Hematopoietic multipotent progenitor cell treated with erythropoietin and hydrocortisone succinate and interleukin-3 and kit ligand, for 17 days (in vitro differentiated cells): ENCODE measurements at regions not wholly inside any gene's neighbourhood (a gene's known extent, or its start where the extent isn't known, plus 50 kb on each side); places are given as distances from the start of the nearest gene placed in this dataset.
"Not testable (repeated sequence)": the region's sequence is repeated elsewhere in the genome, so short reads cannot be mapped to it uniquely, and the experiment has no call there.

Experiments used
- DNase-seq: peaks from one replicate; pipeline ENCODE4 v3.0.0-alpha.2; 2015; ENCODE audit warnings: low spot score

DNA sequence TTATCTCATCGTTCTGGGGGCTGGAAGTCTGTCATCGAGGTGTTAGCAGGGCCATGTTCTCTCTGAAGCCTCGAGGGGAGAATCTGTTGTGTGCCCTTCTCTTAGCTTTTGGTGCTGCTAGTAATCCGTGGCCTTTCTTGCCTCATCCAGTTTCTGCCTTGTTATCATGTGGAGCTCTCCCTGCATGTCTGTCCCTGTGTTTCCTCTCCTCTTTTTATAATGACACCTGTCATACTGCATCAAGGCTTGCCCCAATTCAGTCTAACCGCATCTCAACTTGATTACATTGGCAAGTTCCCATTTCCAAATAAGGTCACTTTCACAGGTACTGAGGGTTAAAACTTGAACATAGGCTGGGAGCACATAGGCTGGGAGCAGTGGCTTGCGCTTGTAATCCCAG is 82.6 kb upstream of the CNIH3 start:
- no peak for DNase-seq

- no peak for DNase-seq
Observed at GRCh38 chr1:224534731-224535130, 81.4 kb upstream of the CNIH3 start.

GRCh38 chr1:224535641-224536040 is 80.5 kb upstream of the CNIH3 start:
- DNase-seq = no peak

GRCh38 chr1:224539971-224540370 is 76.1 kb upstream of the CNIH3 start:
- DNase-seq = no peak

GRCh38 chr1:224540535-224540934 is 75.6 kb upstream of the CNIH3 start:
- DNase-seq = no peak

GRCh38 chr1:224541072-224541790 is 74.9 kb upstream of the CNIH3 start:
- DNase-seq = no peak

DNA sequence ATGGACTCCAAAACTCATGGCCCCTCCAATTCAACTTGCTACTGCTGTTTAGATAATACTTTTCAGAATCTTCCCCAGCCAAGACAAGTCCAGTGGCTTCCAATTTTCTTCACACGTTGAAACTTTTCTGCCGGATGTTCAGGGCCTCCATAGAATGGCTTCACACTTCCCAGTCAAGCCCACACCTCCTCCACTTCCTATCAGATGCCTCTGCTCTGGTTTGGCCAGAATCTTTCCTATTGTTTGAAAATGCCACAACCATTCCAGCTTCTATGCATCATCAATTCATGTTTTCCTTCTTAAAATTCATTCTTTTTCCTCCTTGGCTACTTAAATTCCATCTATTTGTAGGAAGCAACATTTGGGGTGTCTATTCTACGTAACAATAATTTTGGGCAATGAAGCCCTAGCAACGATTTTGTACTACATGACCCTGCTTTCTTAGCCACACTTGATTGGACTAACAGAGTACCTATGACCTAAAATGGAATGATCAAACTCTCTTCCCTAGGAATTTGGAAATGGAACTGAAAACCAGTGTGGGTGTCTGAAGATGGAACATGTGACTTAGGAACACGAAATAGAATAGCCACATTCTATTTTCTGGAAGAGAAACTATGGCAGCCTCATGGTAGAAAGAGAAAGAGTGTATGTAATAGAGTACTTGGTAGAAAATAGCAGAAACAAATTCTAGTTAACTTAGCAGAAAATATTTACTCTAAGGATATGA is 74.1 kb upstream of the CNIH3 start:
- no peak for DNase-seq

GRCh38 chr1:224542783-224543440 is 73.2 kb upstream of the CNIH3 start:
- no peak for DNase-seq

- DNase-seq = no peak
Observed at GRCh38 chr1:224543453-224543852, 72.7 kb upstream of the CNIH3 start.

DNA sequence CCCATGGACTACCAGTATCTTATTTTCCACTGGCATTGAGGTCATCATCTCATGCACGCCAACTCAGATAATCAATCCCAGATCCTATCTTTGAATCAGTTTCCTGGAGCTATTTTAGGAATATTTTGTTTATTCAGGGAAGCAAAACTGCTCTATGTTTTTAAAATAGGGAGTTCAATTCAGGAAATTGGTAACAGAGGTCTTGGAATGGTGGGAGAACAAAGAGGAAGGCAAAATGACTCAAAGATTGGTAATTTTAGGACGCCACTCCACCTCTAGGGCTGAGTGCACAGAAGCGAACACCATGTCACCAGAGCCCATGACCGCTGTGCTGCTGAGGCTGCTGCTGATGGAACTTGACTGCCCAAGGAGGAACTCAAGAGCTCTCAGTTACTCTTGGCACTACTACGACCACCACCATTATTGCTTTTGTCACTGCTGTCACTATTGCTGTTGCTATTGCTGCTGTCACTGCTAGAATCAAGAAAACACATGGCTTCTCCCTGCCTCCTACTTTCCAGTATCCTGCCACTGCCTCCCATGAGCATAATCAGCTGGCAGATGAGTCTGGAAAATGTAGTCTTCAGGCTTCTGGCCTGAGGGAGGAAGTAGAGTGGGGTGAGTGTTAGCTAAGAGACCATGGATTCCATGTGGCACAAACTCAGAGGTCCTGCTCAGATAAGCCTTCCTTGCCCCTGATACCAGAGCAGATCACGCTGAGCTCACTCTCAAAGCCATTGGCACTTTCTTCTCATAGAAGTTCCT is 71.6 kb upstream of the CNIH3 start:
- no peak for DNase-seq

GRCh38 chr1:224545571-224545970 is 70.5 kb upstream of the CNIH3 start:
- DNase-seq = no peak

- DNase-seq = no peak
Observed at GRCh38 chr1:224548676-224549075, 67.4 kb upstream of the CNIH3 start.

DNA sequence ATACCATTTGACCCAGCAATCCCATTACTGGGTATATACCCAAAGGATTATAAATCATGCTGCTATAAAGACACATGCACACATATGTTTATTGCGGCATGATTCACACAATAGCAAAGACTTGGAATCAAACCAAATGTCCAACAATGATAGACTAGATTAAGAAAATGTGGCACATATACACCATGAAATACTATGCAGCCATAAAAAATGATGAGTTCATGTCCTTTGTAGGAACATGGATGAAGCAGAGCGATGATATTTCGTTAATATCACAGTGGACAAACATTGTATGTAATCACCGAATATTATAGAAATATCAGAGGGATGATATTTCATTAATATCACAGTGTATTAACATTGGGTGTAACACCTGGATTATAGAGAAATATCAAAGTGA is 64.9 kb upstream of the CNIH3 start:
- DNase-seq = not testable (repeated sequence)

DNA sequence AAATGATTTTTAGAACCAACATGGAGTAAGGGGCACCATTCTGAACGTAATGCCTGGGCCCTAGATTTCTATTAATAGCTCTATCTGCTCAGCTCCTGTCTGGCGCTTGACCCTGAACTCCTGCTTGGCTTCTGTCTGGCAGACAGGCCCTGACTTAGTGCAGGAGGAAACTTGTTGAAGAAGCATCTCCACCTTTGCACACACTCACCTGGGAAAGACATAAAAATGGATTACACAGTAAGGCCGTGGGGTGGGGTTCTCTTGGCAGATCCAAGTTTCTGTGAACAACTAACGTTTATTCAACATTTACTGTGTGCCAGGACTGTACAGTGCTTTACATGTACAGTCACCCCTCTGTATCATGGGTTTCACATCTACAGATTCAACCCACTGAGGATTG is 62.1 kb upstream of the CNIH3 start:
- no peak for DNase-seq

DNA sequence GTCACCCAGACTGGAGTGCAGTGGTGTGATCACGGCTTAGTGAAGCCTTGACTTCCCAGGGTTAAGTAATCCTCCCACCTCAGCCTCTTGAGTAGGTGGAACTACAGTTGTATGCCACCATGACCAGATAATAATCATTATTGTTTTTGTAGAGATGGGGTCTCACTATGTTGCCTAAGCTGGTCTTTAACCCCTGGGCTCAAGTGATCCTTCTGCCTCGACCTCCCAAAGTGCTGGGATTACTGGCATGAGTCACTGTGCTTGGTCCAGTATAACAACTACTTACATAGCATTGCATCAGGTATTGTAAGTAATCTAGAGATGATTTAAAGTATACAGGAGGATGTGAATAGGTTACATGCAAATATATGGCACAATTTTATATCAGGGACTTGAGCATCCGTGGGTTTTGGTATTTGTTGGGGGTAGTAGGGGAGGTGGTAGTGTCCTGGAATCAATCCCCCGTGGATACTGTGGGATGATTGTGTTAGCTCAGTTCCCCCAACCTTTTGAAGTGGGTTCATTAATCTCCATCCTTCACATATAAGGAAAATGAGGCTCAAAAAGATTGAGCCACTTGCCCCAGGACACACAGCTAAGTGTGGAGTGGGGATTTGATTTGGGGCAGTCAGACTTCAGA is 61.4 kb upstream of the CNIH3 start:
- no peak for DNase-seq

DNA sequence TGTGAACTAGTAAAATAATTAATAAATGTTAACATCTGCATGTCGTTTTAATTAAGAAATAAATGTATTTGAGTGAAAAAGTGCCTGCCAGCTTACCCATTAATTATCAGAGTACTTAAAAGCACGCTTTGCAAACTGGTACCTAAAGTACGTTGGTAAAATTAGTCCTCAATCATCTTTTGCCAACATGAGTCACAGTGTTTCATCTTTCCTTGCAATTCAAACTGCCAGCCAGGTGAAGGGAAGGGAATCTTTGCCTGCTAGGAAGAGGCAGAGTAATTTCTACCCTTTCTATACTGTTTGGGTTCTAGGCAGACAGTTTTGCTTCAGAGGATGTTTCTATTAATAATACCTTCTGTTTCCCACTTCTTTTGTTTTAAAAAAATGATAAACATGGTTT is 57.2 kb upstream of the CNIH3 start:
- no peak for DNase-seq

- no peak for DNase-seq
Observed at GRCh38 chr1:224559981-224560728, 56.0 kb upstream of the CNIH3 start.

DNA sequence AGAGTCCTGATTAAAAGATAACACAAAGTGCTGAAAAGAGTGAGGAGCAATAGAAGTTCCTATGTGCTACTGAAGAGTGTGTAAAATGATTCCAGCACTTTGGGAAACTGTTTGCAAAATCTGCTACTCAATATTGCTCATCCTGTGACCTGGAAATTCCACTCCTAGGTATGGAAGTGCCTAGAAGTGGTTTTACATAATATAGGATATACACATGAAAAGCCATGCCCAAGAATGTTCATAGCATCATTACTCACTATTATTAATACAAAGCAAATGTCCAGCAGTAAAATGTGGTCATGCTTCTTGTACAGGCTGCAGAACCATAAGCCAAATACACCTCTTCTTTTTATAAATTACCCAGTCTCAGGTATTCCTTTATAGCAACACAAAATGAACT is 53.2 kb upstream of the CNIH3 start:
- DNase-seq = not testable (repeated sequence)

GRCh38 chr1:224563666-224564065 is 52.5 kb upstream of the CNIH3 start:
- DNase-seq = no peak

- no peak for DNase-seq
Observed at GRCh38 chr1:224564454-224565084, 51.5 kb upstream of the CNIH3 start.

DNA sequence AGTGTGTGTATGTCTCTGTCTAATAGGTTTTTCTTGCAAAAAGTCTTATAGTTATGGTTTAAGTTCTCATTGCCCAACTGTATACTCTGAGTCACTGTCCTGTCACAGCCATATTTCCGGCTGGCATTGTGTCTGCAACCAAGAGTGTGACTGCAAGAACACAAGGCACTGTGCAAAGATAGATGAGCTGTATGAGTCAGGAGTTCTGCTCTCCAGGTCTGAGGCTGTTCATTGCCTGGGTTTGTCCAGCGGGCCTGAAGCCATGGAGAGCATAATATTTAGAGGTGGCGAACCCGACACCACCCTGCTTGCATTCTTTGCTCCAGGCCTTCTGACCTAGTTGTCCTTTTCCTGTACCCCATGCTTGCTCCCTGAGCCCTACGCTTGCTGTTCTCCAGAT is 50.9 kb upstream of the CNIH3 start:
- DNase-seq = no peak
